ENCODE measurements at regions not wholly inside any gene's neighbourhood (a gene's known extent, or its start where the extent isn't known, plus 50 kb on each side); places are given as distances from the start of the nearest gene placed in this dataset.
"Not testable (repeated sequence)": the region's sequence is repeated elsewhere in the genome, so short reads cannot be mapped to it uniquely, and the experiment has no call there.

GRCh38 chr4:77352192-77352591 is 195.2 kb downstream of the CCNG2 start:
- DNase-seq (ENCODE audit: low spot score in 2 of 2) (no peak), ATAC-seq (replicated peaks; ENCODE audit: extremely low read depth, poor library complexity, severe bottlenecking) (no peak)
- Mint-ChIP-seq H3K4me3 (no peak overlapping the region), H3K27me3 (no peaks in the 10 kb centered on the region), H3K9me3 (no peaks in the 10 kb centered on the region), H3K4me1 (no peaks in the 10 kb centered on the region), H3K36me3 (ENCODE audit: insufficient read depth) (no peaks in the 10 kb centered on the region), H3K27ac (ENCODE audit: low read depth) (no peak overlapping the region)

- H3K9me3 Mint-ChIP-seq; DNase-seq (ENCODE audit: low spot score in 2 of 2); H3K27ac Mint-ChIP-seq (ENCODE audit: low read depth); H3K4me3 Mint-ChIP-seq; H3K4me1 Mint-ChIP-seq; H3K27me3 Mint-ChIP-seq; ATAC-seq (replicated peaks; ENCODE audit: extremely low read depth, poor library complexity, severe bottlenecking); H3K36me3 Mint-ChIP-seq (ENCODE audit: insufficient read depth): not testable (repeated sequence)
These were observed 196.8 kb downstream of the CCNG2 start for GRCh38 chr4:77353724-77354315.

- H3K9me3 Mint-ChIP-seq = no peaks in the 10 kb centered on the region
- DNase-seq (ENCODE audit: low spot score in 2 of 2) = no peak
- no peak overlapping the region for H3K27ac Mint-ChIP-seq (ENCODE audit: low read depth)
- no peaks in the 10 kb centered on the region for H3K36me3 Mint-ChIP-seq (ENCODE audit: insufficient read depth)
- H3K4me1 Mint-ChIP-seq = no peaks in the 10 kb centered on the region
- no peak for ATAC-seq (replicated peaks; ENCODE audit: extremely low read depth, poor library complexity, severe bottlenecking)
- H3K27me3 Mint-ChIP-seq = peaks cover 5% of the 10 kb centered on the region
- no peak overlapping the region for H3K4me3 Mint-ChIP-seq
These were observed 197.5 kb downstream of the CCNG2 start for GRCh38 chr4:77354550-77354949.

GRCh38 chr4:77355731-77356130 is 198.7 kb downstream of the CCNG2 start:
- H3K4me3 Mint-ChIP-seq = no peak overlapping the region
- no peaks in the 10 kb centered on the region for H3K4me1 Mint-ChIP-seq
- no peak for DNase-seq (ENCODE audit: low spot score in 2 of 2)
- no peaks in the 10 kb centered on the region for H3K36me3 Mint-ChIP-seq (ENCODE audit: insufficient read depth)
- H3K27me3 Mint-ChIP-seq = peaks cover 12% of the 10 kb centered on the region
- no peaks in the 10 kb centered on the region for H3K9me3 Mint-ChIP-seq
- H3K27ac Mint-ChIP-seq (ENCODE audit: low read depth) = no peak overlapping the region
- ATAC-seq (replicated peaks; ENCODE audit: extremely low read depth, poor library complexity, severe bottlenecking) = no peak

GRCh38 chr4:77358315-77358928 is 201.4 kb downstream of the CCNG2 start:
- no peak for ATAC-seq (replicated peaks; ENCODE audit: extremely low read depth, poor library complexity, severe bottlenecking)
- no peaks in the 10 kb centered on the region for H3K9me3 Mint-ChIP-seq
- no peak overlapping the region for H3K27ac Mint-ChIP-seq (ENCODE audit: low read depth)
- peaks cover 12% of the 10 kb centered on the region for H3K27me3 Mint-ChIP-seq
- DNase-seq (ENCODE audit: low spot score in 2 of 2) = no peak
- no peak overlapping the region for H3K4me3 Mint-ChIP-seq
- H3K36me3 Mint-ChIP-seq (ENCODE audit: insufficient read depth) = no peaks in the 10 kb centered on the region
- H3K4me1 Mint-ChIP-seq = no peaks in the 10 kb centered on the region

GRCh38 chr4:77360451-77360850 is 203.4 kb downstream of the CCNG2 start:
- Mint-ChIP-seq H3K27me3 (peaks cover 12% of the 10 kb centered on the region), H3K27ac (ENCODE audit: low read depth) (peak overlapping the region; percentile 36), H3K4me3 (no peak overlapping the region), H3K9me3 (no peaks in the 10 kb centered on the region), H3K4me1 (no peaks in the 10 kb centered on the region), H3K36me3 (ENCODE audit: insufficient read depth) (no peaks in the 10 kb centered on the region)
- DNase-seq (ENCODE audit: low spot score in 2 of 2) (no peak), ATAC-seq (replicated peaks; ENCODE audit: extremely low read depth, poor library complexity, severe bottlenecking) (no peak)

GRCh38 chr4:77366876-77367275 is 209.9 kb downstream of the CCNG2 start:
- H3K27me3 Mint-ChIP-seq; H3K9me3 Mint-ChIP-seq; H3K36me3 Mint-ChIP-seq (ENCODE audit: insufficient read depth); ATAC-seq (replicated peaks; ENCODE audit: extremely low read depth, poor library complexity, severe bottlenecking); DNase-seq (ENCODE audit: low spot score in 2 of 2); H3K27ac Mint-ChIP-seq (ENCODE audit: low read depth); H3K4me3 Mint-ChIP-seq; H3K4me1 Mint-ChIP-seq: not testable (repeated sequence)

- no peaks in the 10 kb centered on the region for H3K4me1 Mint-ChIP-seq
- H3K27ac Mint-ChIP-seq (ENCODE audit: low read depth) = no peak overlapping the region
- no peaks in the 10 kb centered on the region for H3K36me3 Mint-ChIP-seq (ENCODE audit: insufficient read depth)
- H3K9me3 Mint-ChIP-seq = no peaks in the 10 kb centered on the region
- no peak for DNase-seq (ENCODE audit: low spot score in 2 of 2)
- ATAC-seq (replicated peaks; ENCODE audit: extremely low read depth, poor library complexity, severe bottlenecking) = no peak
- peaks cover 18% of the 10 kb centered on the region for H3K27me3 Mint-ChIP-seq
- no peak overlapping the region for H3K4me3 Mint-ChIP-seq
These were observed 210.6 kb downstream of the CCNG2 start for GRCh38 chr4:77367638-77368037.

GRCh38 chr4:77372375-77372774 is 215.4 kb downstream of the CCNG2 start:
- no peak overlapping the region for H3K27ac Mint-ChIP-seq (ENCODE audit: low read depth)
- H3K4me1 Mint-ChIP-seq = no peaks in the 10 kb centered on the region
- ATAC-seq (replicated peaks; ENCODE audit: extremely low read depth, poor library complexity, severe bottlenecking) = no peak
- H3K4me3 Mint-ChIP-seq = no peak overlapping the region
- no peak for DNase-seq (ENCODE audit: low spot score in 2 of 2)
- H3K36me3 Mint-ChIP-seq (ENCODE audit: insufficient read depth) = no peaks in the 10 kb centered on the region
- H3K9me3 Mint-ChIP-seq = no peaks in the 10 kb centered on the region
- peaks cover 28% of the 10 kb centered on the region for H3K27me3 Mint-ChIP-seq

- no peak overlapping the region for H3K27ac Mint-ChIP-seq (ENCODE audit: low read depth)
- peaks cover 26% of the 10 kb centered on the region for H3K27me3 Mint-ChIP-seq
- DNase-seq (ENCODE audit: low spot score in 2 of 2) (no peak), ATAC-seq (replicated peaks; ENCODE audit: extremely low read depth, poor library complexity, severe bottlenecking) (no peak)
- no peak overlapping the region for H3K4me3 Mint-ChIP-seq
- H3K4me1 Mint-ChIP-seq = no peaks in the 10 kb centered on the region
- H3K36me3 Mint-ChIP-seq (ENCODE audit: insufficient read depth) = no peaks in the 10 kb centered on the region
- H3K9me3 Mint-ChIP-seq = no peaks in the 10 kb centered on the region
These were observed 219.0 kb downstream of the CCNG2 start for GRCh38 chr4:77375866-77376607.

- Mint-ChIP-seq H3K4me3 (no peak overlapping the region), H3K9me3 (no peaks in the 10 kb centered on the region), H3K27ac (ENCODE audit: low read depth) (no peak overlapping the region), H3K4me1 (no peaks in the 10 kb centered on the region), H3K36me3 (ENCODE audit: insufficient read depth) (no peaks in the 10 kb centered on the region), H3K27me3 (peaks cover 17% of the 10 kb centered on the region)
- no peak for ATAC-seq (replicated peaks; ENCODE audit: extremely low read depth, poor library complexity, severe bottlenecking)
- no peak for DNase-seq (ENCODE audit: low spot score in 2 of 2)
These were observed 219.9 kb downstream of the CCNG2 start for GRCh38 chr4:77376788-77377460.

GRCh38 chr4:77384094-77384493 is 221.5 kb upstream of the CXCL13 start:
- H3K27me3 Mint-ChIP-seq = no peaks in the 10 kb centered on the region
- H3K27ac Mint-ChIP-seq (ENCODE audit: low read depth) = no peak overlapping the region
- no peaks in the 10 kb centered on the region for H3K4me1 Mint-ChIP-seq
- DNase-seq (ENCODE audit: low spot score in 2 of 2) (no peak), ATAC-seq (replicated peaks; ENCODE audit: extremely low read depth, poor library complexity, severe bottlenecking) (no peak)
- H3K4me3 Mint-ChIP-seq = no peak overlapping the region
- no peaks in the 10 kb centered on the region for H3K36me3 Mint-ChIP-seq (ENCODE audit: insufficient read depth)
- no peaks in the 10 kb centered on the region for H3K9me3 Mint-ChIP-seq
